Thymus (tissue), 11 donors: ENCODE measurements at regions not wholly inside any gene's neighbourhood (a gene's known extent, or its start where the extent isn't known, plus 50 kb on each side); places are given as distances from the start of the nearest gene placed in this dataset.
"Not testable (repeated sequence)": the region's sequence is repeated elsewhere in the genome, so short reads cannot be mapped to it uniquely, and the experiment has no call there.

Experiments
- DNase-seq, 9 donors: peaks; one replicate each; pipeline ENCODE4 v3.0.0-alpha.2; 2013; ENCODE audit warnings: low spot score in 9 of 9, low read depth in 6 of 9, missing footprints in 1 of 9
- H3K27ac ChIP-seq, 2 donors: one replicate each; pipeline ENCODE4 v1.5.1; 2013; ENCODE audit warnings: control low read depth in 1 of 2, low read depth in 1 of 2, low read length in 1 of 2, mild to moderate bottlenecking in 1 of 2, moderate library complexity in 1 of 2
- H3K27me3 ChIP-seq, 2 donors: one replicate each; pipeline ENCODE4 v1.5.1; 2013; ENCODE audit warnings: low read length in 1 of 2; ENCODE audit not compliant: control insufficient read depth in 2 of 2, insufficient read depth in 1 of 2
- H3K36me3 ChIP-seq, 2 donors: one replicate each; pipeline ENCODE4 v1.5.1; 2013; ENCODE audit warnings: low read length in 1 of 2, mild to moderate bottlenecking in 1 of 2, moderate library complexity in 1 of 2; ENCODE audit not compliant: control insufficient read depth in 2 of 2, insufficient read depth in 2 of 2
- H3K4me1 ChIP-seq, 2 donors: one replicate each; pipeline ENCODE4 v1.5.1; 2013; ENCODE audit warnings: low read length in 2 of 2; ENCODE audit not compliant: control insufficient read depth in 2 of 2, insufficient read depth in 2 of 2
- H3K4me3 ChIP-seq, 2 donors: one replicate each; pipeline ENCODE4 v1.5.1; 2013; ENCODE audit warnings: low read length in 2 of 2, control low read depth in 1 of 2, mild to moderate bottlenecking in 1 of 2
- H3K9me3 ChIP-seq, 2 donors: one replicate each; pipeline ENCODE4 v1.5.1; 2013; ENCODE audit warnings: low read length in 1 of 2, mild to moderate bottlenecking in 1 of 2; ENCODE audit not compliant: control insufficient read depth in 2 of 2, insufficient read depth in 1 of 2
- WGBS: extraction: QIAGEN DNeasy Blood & Tissue Kit; methylation state at CpG from one replicate; pipeline ENCODE4 v1.1.7; 2013; 5-methylcytosine and 5-hydroxymethylcytosine counted together
- donor health status: healthy.

- H3K27me3 ChIP-seq, result no peaks in the 10 kb centered on the region
- H3K4me1 ChIP-seq, result no peaks in the 10 kb centered on the region
- H3K9me3 ChIP-seq, result peaks cover 0 to 4% of the 10 kb centered on the region in 2 donors
- H3K36me3 ChIP-seq, result no peaks in the 10 kb centered on the region
- WGBS, result 97% methylated on average over 4 of the region's 4 CpGs
- H3K4me3 ChIP-seq, result no peak overlapping the region
- DNase-seq, result no peak
- no peak overlapping the region for H3K27ac ChIP-seq
Measured at GRCh38 chr6:68127074-68127473, 508.0 kb upstream of the ADGRB3 start.

GRCh38 chr6:68126089-68126749, 508.9 kb upstream of the ADGRB3 start:
- Histone ChIP-seq H3K27me3 (no peaks in the 10 kb centered on the region), H3K36me3 (no peaks in the 10 kb centered on the region), H3K27ac (no peak overlapping the region), H3K4me3 (no peak overlapping the region), H3K9me3 (peaks cover 1 to 10% of the 10 kb centered on the region in 2 donors), H3K4me1 (no peaks in the 10 kb centered on the region)
- no peak for DNase-seq
- WGBS, result 98% methylated on average over 2 of the region's 2 CpGs

GRCh38 chr6:68122975-68123374, 512.1 kb upstream of the ADGRB3 start:
- H3K27me3 ChIP-seq, H3K4me1 ChIP-seq, H3K27ac ChIP-seq, DNase-seq, H3K36me3 ChIP-seq, H3K4me3 ChIP-seq: not testable (repeated sequence)
- WGBS, result 66% methylated on average over 2 of the region's 2 CpGs
- H3K9me3 ChIP-seq, result peaks cover 1 to 12% of the 10 kb centered on the region in 2 donors

- Histone ChIP-seq H3K4me1 (no peaks in the 10 kb centered on the region), H3K4me3 (no peak overlapping the region), H3K9me3 (peaks cover 1 to 12% of the 10 kb centered on the region in 2 donors), H3K27ac (no peak overlapping the region), H3K36me3 (no peaks in the 10 kb centered on the region), H3K27me3 (no peaks in the 10 kb centered on the region)
- DNase-seq, result no peak
- WGBS, result 67% methylated on average over 2 of the region's 2 CpGs
Measured at GRCh38 chr6:68122032-68122431, 513.0 kb upstream of the ADGRB3 start.

GRCh38 chr6:68120954-68121353, 514.1 kb upstream of the ADGRB3 start:
- not testable (repeated sequence) for H3K27me3 ChIP-seq, H3K4me1 ChIP-seq, H3K27ac ChIP-seq, H3K36me3 ChIP-seq, H3K4me3 ChIP-seq, DNase-seq
- over 99% methylated on average over 2 of the region's 2 CpGs for WGBS
- peaks cover 1 to 12% of the 10 kb centered on the region in 2 donors for H3K9me3 ChIP-seq

- Histone ChIP-seq H3K9me3 (peaks cover 0 to 4% of the 10 kb centered on the region in 2 donors), H3K4me1 (no peaks in the 10 kb centered on the region), H3K27ac (no peak overlapping the region), H3K36me3 (no peaks in the 10 kb centered on the region), H3K27me3 (no peaks in the 10 kb centered on the region), H3K4me3 (no peak overlapping the region)
- no peak for DNase-seq
- WGBS, result 89% methylated on average over 4 of the region's 4 CpGs
Measured at GRCh38 chr6:68114463-68115047, 520.5 kb upstream of the ADGRB3 start.

GRCh38 chr6:68108233-68108835, 526.7 kb upstream of the ADGRB3 start:
- 89% methylated on average over 2 of the region's 2 CpGs for WGBS
- Histone ChIP-seq H3K36me3 (no peaks in the 10 kb centered on the region), H3K9me3 (no peaks in the 10 kb centered on the region), H3K27me3 (no peaks in the 10 kb centered on the region), H3K4me1 (no peaks in the 10 kb centered on the region), H3K27ac (no peak overlapping the region), H3K4me3 (no peak overlapping the region)
- DNase-seq, result no peak

- H3K27ac ChIP-seq, result no peak overlapping the region
- H3K4me1 ChIP-seq, result no peaks in the 10 kb centered on the region
- no peak overlapping the region for H3K4me3 ChIP-seq
- DNase-seq, result no peak
- no peaks in the 10 kb centered on the region for H3K27me3 ChIP-seq
- H3K9me3 ChIP-seq, result no peaks in the 10 kb centered on the region
- H3K36me3 ChIP-seq, result no peaks in the 10 kb centered on the region
Measured at GRCh38 chr6:68094070-68094469, 541.0 kb upstream of the ADGRB3 start.

- Histone ChIP-seq H3K4me3 (no peak overlapping the region), H3K9me3 (no peaks in the 10 kb centered on the region), H3K36me3 (no peaks in the 10 kb centered on the region), H3K4me1 (peaks cover 0 to 2% of the 10 kb centered on the region in 2 donors), H3K27ac (no peak overlapping the region), H3K27me3 (no peaks in the 10 kb centered on the region)
- 97% methylated on average over 1 of the region's 1 CpG for WGBS
- peak in 3 of 9 donors; percentile 9 to 55 (median 18) for DNase-seq
Measured at GRCh38 chr6:68087399-68088133, 547.5 kb upstream of the ADGRB3 start.
